Epithelial cell of proximal tubule (primary cell): ENCODE measurements at regions not wholly inside any gene's neighbourhood (a gene's known extent, or its start where the extent isn't known, plus 50 kb on each side); places are given as distances from the start of the nearest gene placed in this dataset.

Experiments used
- DNase-seq: peaks from one replicate; pipeline ENCODE4 v3.0.0-alpha.2; 2011; ENCODE audit warnings: low read depth
- H3K4me3 ChIP-seq: 2 replicates; pipeline ENCODE4 v1.5.1; 2011; ENCODE audit warnings: low read depth, mild to moderate bottlenecking, low read length
- CTCF ChIP-seq: conservative IDR thresholded peaks from 2 replicates; pipeline ENCODE4 v1.5.1; 2012; ENCODE audit warnings: low read depth, mild to moderate bottlenecking, low read length

- no peak overlapping the region for H3K4me3 ChIP-seq
- no peak for TF ChIP-seq CTCF
- DNase-seq, result no peak
Observed at GRCh38 chr20:23157734-23158133, 71.6 kb upstream of the CD93 start.

- DNase-seq, result no peak
- TF ChIP-seq CTCF, result no peak
- no peak overlapping the region for H3K4me3 ChIP-seq
Observed at GRCh38 chr20:23156842-23157423, 70.8 kb upstream of the CD93 start.

GRCh38 chr20:23156170-23156841 is 70.2 kb upstream of the CD93 start:
- no peak for DNase-seq
- TF ChIP-seq CTCF, result no peak

GRCh38 chr20:23155141-23155590 is 69.0 kb upstream of the CD93 start:
- H3K4me3 ChIP-seq, result no peak overlapping the region
- TF ChIP-seq CTCF, result no peak
- DNase-seq, result no peak

More at GRCh38 chr20:23156170-23156841, 70.2 kb upstream of the CD93 start:
- H3K4me3 ChIP-seq, result no peak overlapping the region

- DNase-seq, result no peak
- H3K4me3 ChIP-seq, result no peak overlapping the region
- TF ChIP-seq CTCF, result no peak
Observed at GRCh38 chr20:23153696-23154341, 67.7 kb upstream of the CD93 start.

GRCh38 chr20:23152902-23153301 is 66.8 kb upstream of the CD93 start:
- no peak overlapping the region for H3K4me3 ChIP-seq
- no peak for TF ChIP-seq CTCF
- no peak for DNase-seq
